ENCODE measurements at regions not wholly inside any gene's neighbourhood (a gene's known extent, or its start where the extent isn't known, plus 50 kb on each side); places are given as distances from the start of the nearest gene placed in this dataset.
"Not testable (repeated sequence)": the region's sequence is repeated elsewhere in the genome, so short reads cannot be mapped to it uniquely, and the experiment has no call there.

- H3K4me3 Mint-ChIP-seq; H3K27ac Mint-ChIP-seq; H3K9me3 Mint-ChIP-seq; intact Hi-C loops (cut with micrococcal nuclease); H3K4me1 Mint-ChIP-seq (ENCODE audit: low read depth); POLR2A ChIA-PET; H3K36me3 Mint-ChIP-seq; CTCF ChIA-PET; DNase-seq: not testable (repeated sequence)
- H3K27me3 Mint-ChIP-seq, result peaks cover 14% of the 10 kb centered on the region
Observed at GRCh38 chr12:8354741-8355140, 101.0 kb upstream of the CLEC6A start.

- peaks cover 14% of the 10 kb centered on the region for H3K27me3 Mint-ChIP-seq
- DNase-seq; H3K9me3 Mint-ChIP-seq; H3K4me3 Mint-ChIP-seq; H3K36me3 Mint-ChIP-seq; CTCF ChIA-PET; H3K4me1 Mint-ChIP-seq (ENCODE audit: low read depth); intact Hi-C loops (cut with micrococcal nuclease); H3K27ac Mint-ChIP-seq; POLR2A ChIA-PET: not testable (repeated sequence)
Observed at GRCh38 chr12:8355531-8355930, 100.2 kb upstream of the CLEC6A start.

GRCh38 chr12:8373744-8374143, 82.0 kb upstream of the CLEC6A start:
- POLR2A ChIA-PET, CTCF ChIA-PET: not testable (repeated sequence)

GRCh38 chr12:8375122-8375521, 80.6 kb upstream of the CLEC6A start:
- POLR2A ChIA-PET; H3K36me3 Mint-ChIP-seq; H3K27ac Mint-ChIP-seq; H3K9me3 Mint-ChIP-seq; H3K27me3 Mint-ChIP-seq; CTCF ChIA-PET; DNase-seq; intact Hi-C loops (cut with micrococcal nuclease); H3K4me1 Mint-ChIP-seq (ENCODE audit: low read depth); H3K4me3 Mint-ChIP-seq: not testable (repeated sequence)

More at GRCh38 chr12:8373744-8374143, 82.0 kb upstream of the CLEC6A start:
- H3K4me3 Mint-ChIP-seq; H3K9me3 Mint-ChIP-seq; H3K27ac Mint-ChIP-seq; H3K4me1 Mint-ChIP-seq (ENCODE audit: low read depth); intact Hi-C loops (cut with micrococcal nuclease); H3K27me3 Mint-ChIP-seq; DNase-seq; H3K36me3 Mint-ChIP-seq: not testable (repeated sequence)

GRCh38 chr12:8377756-8378155, 78.0 kb upstream of the CLEC6A start:
- H3K4me1 Mint-ChIP-seq (ENCODE audit: low read depth); POLR2A ChIA-PET; H3K36me3 Mint-ChIP-seq; H3K9me3 Mint-ChIP-seq; DNase-seq; H3K27ac Mint-ChIP-seq; intact Hi-C loops (cut with micrococcal nuclease); H3K4me3 Mint-ChIP-seq; H3K27me3 Mint-ChIP-seq; CTCF ChIA-PET: not testable (repeated sequence)

- H3K4me1 Mint-ChIP-seq (ENCODE audit: low read depth); H3K36me3 Mint-ChIP-seq; POLR2A ChIA-PET; H3K9me3 Mint-ChIP-seq; CTCF ChIA-PET; H3K4me3 Mint-ChIP-seq; DNase-seq; H3K27me3 Mint-ChIP-seq; intact Hi-C loops (cut with micrococcal nuclease); H3K27ac Mint-ChIP-seq: not testable (repeated sequence)
Observed at GRCh38 chr12:8382556-8382955, 73.2 kb upstream of the CLEC6A start.

- CTCF ChIA-PET; DNase-seq; H3K9me3 Mint-ChIP-seq; H3K27me3 Mint-ChIP-seq; H3K4me3 Mint-ChIP-seq; H3K4me1 Mint-ChIP-seq (ENCODE audit: low read depth); H3K27ac Mint-ChIP-seq; POLR2A ChIA-PET; intact Hi-C loops (cut with micrococcal nuclease); H3K36me3 Mint-ChIP-seq: not testable (repeated sequence)
Observed at GRCh38 chr12:8384686-8385085, 71.1 kb upstream of the CLEC6A start.

GRCh38 chr12:8385431-8385830, 70.3 kb upstream of the CLEC6A start:
- intact Hi-C loops (cut with micrococcal nuclease); CTCF ChIA-PET; H3K9me3 Mint-ChIP-seq; H3K27me3 Mint-ChIP-seq; H3K4me3 Mint-ChIP-seq; DNase-seq; H3K4me1 Mint-ChIP-seq (ENCODE audit: low read depth); POLR2A ChIA-PET; H3K27ac Mint-ChIP-seq; H3K36me3 Mint-ChIP-seq: not testable (repeated sequence)

- H3K4me1 Mint-ChIP-seq (ENCODE audit: low read depth); H3K9me3 Mint-ChIP-seq; H3K27ac Mint-ChIP-seq; CTCF ChIA-PET; H3K4me3 Mint-ChIP-seq; intact Hi-C loops (cut with micrococcal nuclease); H3K36me3 Mint-ChIP-seq; DNase-seq; POLR2A ChIA-PET: not testable (repeated sequence)
- H3K27me3 Mint-ChIP-seq, result peaks cover 11% of the 10 kb centered on the region
Observed at GRCh38 chr12:8386661-8387060, 69.1 kb upstream of the CLEC6A start.

GRCh38 chr12:8389296-8389695, 66.5 kb upstream of the CLEC6A start:
- intact Hi-C loops (cut with micrococcal nuclease); DNase-seq; H3K36me3 Mint-ChIP-seq; H3K27ac Mint-ChIP-seq; H3K9me3 Mint-ChIP-seq; H3K4me1 Mint-ChIP-seq (ENCODE audit: low read depth); H3K4me3 Mint-ChIP-seq; POLR2A ChIA-PET: not testable (repeated sequence)
- CTCF ChIA-PET, result interaction anchor here (0.8 to 1.6 kb wide), 4 partner anchors 97 to 281 kb away, joined by 3 to 9 read pairs (median 6); no protein-coding TSS in a partner anchor
- peaks cover 21% of the 10 kb centered on the region for H3K27me3 Mint-ChIP-seq

GRCh38 chr12:8390001-8390777, 65.6 kb upstream of the CLEC6A start:
- intact Hi-C loops (cut with micrococcal nuclease); H3K4me3 Mint-ChIP-seq; H3K4me1 Mint-ChIP-seq (ENCODE audit: low read depth); POLR2A ChIA-PET; H3K27ac Mint-ChIP-seq; H3K9me3 Mint-ChIP-seq; H3K36me3 Mint-ChIP-seq: not testable (repeated sequence)
- peak; percentile 82 for DNase-seq
- CTCF ChIA-PET, result interaction anchor here (0.6 to 1.6 kb wide), 12 partner anchors 14 to 383 kb away, joined by 3 to 9 read pairs (median 4); no protein-coding TSS in a partner anchor
- H3K27me3 Mint-ChIP-seq, result peaks cover 19% of the 10 kb centered on the region

GRCh38 chr12:8396225-8397071, 59.3 kb upstream of the CLEC6A start:
- H3K27me3 Mint-ChIP-seq, result peaks cover 19% of the 10 kb centered on the region
- H3K36me3 Mint-ChIP-seq; POLR2A ChIA-PET; intact Hi-C loops (cut with micrococcal nuclease); H3K4me3 Mint-ChIP-seq; H3K4me1 Mint-ChIP-seq (ENCODE audit: low read depth); H3K27ac Mint-ChIP-seq; H3K9me3 Mint-ChIP-seq: not testable (repeated sequence)
- CTCF ChIA-PET, result interaction anchor here (0.8 to 1.0 kb wide), 2 partner anchors 55 to 286 kb away, joined by 3 to 5 read pairs; no protein-coding TSS in a partner anchor
- DNase-seq, result peak; percentile 72

GRCh38 chr12:8397378-8397777, 58.4 kb upstream of the CLEC6A start:
- POLR2A ChIA-PET; DNase-seq; CTCF ChIA-PET; H3K9me3 Mint-ChIP-seq; H3K27ac Mint-ChIP-seq; H3K4me3 Mint-ChIP-seq; H3K4me1 Mint-ChIP-seq (ENCODE audit: low read depth); intact Hi-C loops (cut with micrococcal nuclease); H3K36me3 Mint-ChIP-seq: not testable (repeated sequence)
- peaks cover 17% of the 10 kb centered on the region for H3K27me3 Mint-ChIP-seq

All from activated CD4-positive, alpha-beta memory T cell treated with anti-CD3 and anti-CD28 coated beads for 36 hours (primary cell).